ENCODE measurements at regions not wholly inside any gene's neighbourhood (a gene's known extent, or its start where the extent isn't known, plus 50 kb on each side); places are given as distances from the start of the nearest gene placed in this dataset.

GRCh38 chr1:90557706-90558105 is 159.4 kb downstream of the BARHL2 start:
- Mint-ChIP-seq H3K9me3 (no peaks in the 10 kb centered on the region), H3K4me1 (no peaks in the 10 kb centered on the region), H3K27ac (no peak overlapping the region), H3K4me3 (no peak overlapping the region), H3K36me3 (no peaks in the 10 kb centered on the region), H3K27me3 (peaks cover 9 to 24% of the 10 kb centered on the region in 2 donors)
- POLR2A ChIA-PET: interaction anchor here in 1 of 2 donors (0.5 kb wide), 1 partner anchor 1616 kb away, joined by 3 read pairs; no protein-coding TSS in a partner anchor
- CTCF ChIA-PET: interaction anchor here in 1 of 2 donors (0.7 kb wide), 1 partner anchor 108 kb away, joined by 4 read pairs; no protein-coding TSS in a partner anchor
- WGBS (ENCODE audit: insufficient coverage): no CpG with 5 or more reads among the region's 4 CpGs
- no peaks in the 10 kb centered on the region for H3K27me3 ChIP-seq (replicated peaks in 1 of 2; ENCODE audit: control insufficient read depth in 2 of 2, extremely low read depth in 1 of 2, insufficient read depth in 2 of 2, low read length in 1 of 2)
- no peak overlapping the region for H3K27ac ChIP-seq (ENCODE audit: low read length)
- ATAC-seq (replicated peaks in 1 of 4) (no peak), DNase-seq (no peak)
- H3K36me3 ChIP-seq (ENCODE audit: control insufficient read depth in 2 of 2, extremely low read depth in 1 of 2, insufficient read depth in 1 of 2, low read length in 1 of 2): no peaks in the 10 kb centered on the region
- no peaks in the 10 kb centered on the region for H3K9me3 ChIP-seq
- no peaks in the 10 kb centered on the region for H3K4me1 ChIP-seq (ENCODE audit: control insufficient read depth in 1 of 2, extremely low read depth in 1 of 2, insufficient read depth in 2 of 2, low read length in 2 of 2)
- no peak overlapping the region for H3K4me3 ChIP-seq (ENCODE audit: control insufficient read depth in 1 of 2, extremely low read depth in 1 of 2, low read length in 1 of 2)

GRCh38 chr1:90550626-90551406 is 166.3 kb downstream of the BARHL2 start:
- H3K27ac ChIP-seq (ENCODE audit: low read length): no peak overlapping the region
- no peak for DNase-seq
- no peaks in the 10 kb centered on the region for H3K27me3 ChIP-seq (replicated peaks in 1 of 2; ENCODE audit: control insufficient read depth in 2 of 2, extremely low read depth in 1 of 2, insufficient read depth in 2 of 2, low read length in 1 of 2)
- no peak overlapping the region for H3K4me3 Mint-ChIP-seq
- no peaks in the 10 kb centered on the region for H3K4me1 Mint-ChIP-seq
- no peaks in the 10 kb centered on the region for H3K36me3 ChIP-seq (ENCODE audit: control insufficient read depth in 2 of 2, extremely low read depth in 1 of 2, insufficient read depth in 1 of 2, low read length in 1 of 2)
- H3K36me3 Mint-ChIP-seq: no peaks in the 10 kb centered on the region
- H3K4me1 ChIP-seq (ENCODE audit: control insufficient read depth in 1 of 2, extremely low read depth in 1 of 2, insufficient read depth in 2 of 2, low read length in 2 of 2): no peaks in the 10 kb centered on the region
- H3K9me3 Mint-ChIP-seq: no peaks in the 10 kb centered on the region
- ChIA-PET CTCF (no interaction called here), POLR2A (interaction anchor here in 1 of 2 donors (0.6 kb wide), 1 partner anchor 23 kb away, joined by 3 read pairs; no protein-coding TSS in a partner anchor)
- no peak for ATAC-seq (replicated peaks in 1 of 4)
- no peaks in the 10 kb centered on the region for H3K9me3 ChIP-seq
- 50% methylated on average over 7 of the region's 12 CpGs for WGBS (ENCODE audit: insufficient coverage)
- peaks cover 10 to 18% of the 10 kb centered on the region in 2 donors for H3K27me3 Mint-ChIP-seq
- H3K4me3 ChIP-seq (ENCODE audit: control insufficient read depth in 1 of 2, extremely low read depth in 1 of 2, low read length in 1 of 2): no peak overlapping the region
- no peak overlapping the region for H3K27ac Mint-ChIP-seq

DNA sequence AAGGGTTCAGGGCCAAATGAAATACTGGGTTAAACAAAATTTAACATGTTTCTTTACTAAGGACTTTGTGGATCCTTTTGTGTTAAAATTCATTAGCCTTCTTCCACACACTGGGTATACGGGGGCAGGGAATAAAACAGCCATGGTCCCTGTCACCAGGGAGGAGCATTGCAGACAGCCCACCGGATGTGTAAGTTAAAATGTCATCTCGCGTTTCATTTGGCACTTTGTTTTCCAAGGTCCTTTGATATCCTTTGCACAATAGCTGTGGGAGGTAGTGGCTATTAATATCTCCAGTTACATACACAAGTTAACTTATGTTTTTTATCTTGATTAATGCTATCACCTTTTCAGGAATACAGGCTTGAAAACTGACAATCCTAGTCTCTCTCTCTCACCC is 172.7 kb downstream of the BARHL2 start:
- Mint-ChIP-seq H3K36me3 (no peaks in the 10 kb centered on the region), H3K9me3 (no peaks in the 10 kb centered on the region), H3K4me1 (no peaks in the 10 kb centered on the region), H3K27me3 (peaks cover 4 to 6% of the 10 kb centered on the region in 2 donors), H3K4me3 (no peak overlapping the region), H3K27ac (no peak overlapping the region)
- ChIA-PET CTCF (no interaction called here), POLR2A (no interaction called here)
- Histone ChIP-seq H3K4me3 (ENCODE audit: control insufficient read depth in 1 of 2, extremely low read depth in 1 of 2, low read length in 1 of 2) (no peak overlapping the region), H3K9me3 (no peaks in the 10 kb centered on the region), H3K27ac (ENCODE audit: low read length) (no peak overlapping the region), H3K27me3 (replicated peaks in 1 of 2; ENCODE audit: control insufficient read depth in 2 of 2, extremely low read depth in 1 of 2, insufficient read depth in 2 of 2, low read length in 1 of 2) (no peaks in the 10 kb centered on the region), H3K4me1 (ENCODE audit: control insufficient read depth in 1 of 2, extremely low read depth in 1 of 2, insufficient read depth in 2 of 2, low read length in 2 of 2) (no peaks in the 10 kb centered on the region), H3K36me3 (ENCODE audit: control insufficient read depth in 2 of 2, extremely low read depth in 1 of 2, insufficient read depth in 1 of 2, low read length in 1 of 2) (no peaks in the 10 kb centered on the region)
- WGBS (ENCODE audit: insufficient coverage): no CpG with 5 or more reads among the region's 4 CpGs
- DNase-seq (no peak), ATAC-seq (replicated peaks in 1 of 4) (no peak)

DNA sequence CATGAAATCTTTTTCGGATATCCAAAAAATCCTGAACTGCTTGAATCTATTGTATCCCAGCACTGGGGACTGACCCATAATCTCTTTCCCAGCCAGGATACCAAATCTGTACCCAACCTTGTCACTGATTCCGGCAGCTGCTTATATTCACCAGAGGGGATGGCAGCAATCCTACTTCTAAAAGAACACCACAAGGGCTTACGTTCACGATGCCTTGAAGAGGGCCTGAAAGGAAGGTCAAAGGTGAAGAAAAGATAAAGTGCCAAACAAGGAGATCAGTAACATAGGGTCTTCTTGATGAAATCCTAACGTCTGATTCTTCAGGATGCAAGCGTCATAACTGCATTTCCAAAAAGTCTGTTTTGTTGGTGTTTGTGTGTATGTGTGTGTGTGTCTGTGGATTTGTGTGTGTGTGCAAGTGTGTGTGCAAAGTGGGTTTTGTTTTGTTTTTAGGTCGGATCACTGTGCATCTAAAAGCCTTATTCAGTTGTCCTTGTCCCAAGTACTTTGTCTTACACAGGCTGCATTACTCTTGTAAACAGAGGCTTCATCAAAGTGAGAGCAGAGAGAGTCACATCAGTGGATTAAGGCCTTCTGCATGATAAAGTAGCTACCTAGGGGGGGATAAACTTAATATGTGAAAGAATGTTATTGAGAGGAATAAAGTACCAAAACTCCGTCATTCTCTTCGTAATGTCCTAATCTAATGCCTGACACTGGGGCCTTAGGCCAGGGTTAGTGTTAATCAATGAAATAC is 179.3 kb downstream of the BARHL2 start:
- 93% methylated on average over 3 of the region's 9 CpGs for WGBS (ENCODE audit: insufficient coverage)
- no peak for ATAC-seq (replicated peaks in 1 of 4)
- no peaks in the 10 kb centered on the region for H3K36me3 Mint-ChIP-seq
- ChIA-PET POLR2A (no interaction called here), CTCF (interaction anchor here in 1 of 2 donors (0.6 kb wide), 1 partner anchor 64 kb away, joined by 4 read pairs; no protein-coding TSS in a partner anchor)
- H3K4me3 Mint-ChIP-seq: no peak overlapping the region
- no peak for DNase-seq
- Histone ChIP-seq H3K36me3 (ENCODE audit: control insufficient read depth in 2 of 2, extremely low read depth in 1 of 2, insufficient read depth in 1 of 2, low read length in 1 of 2) (no peaks in the 10 kb centered on the region), H3K9me3 (no peaks in the 10 kb centered on the region), H3K27ac (ENCODE audit: low read length) (no peak overlapping the region), H3K4me1 (ENCODE audit: control insufficient read depth in 1 of 2, extremely low read depth in 1 of 2, insufficient read depth in 2 of 2, low read length in 2 of 2) (no peaks in the 10 kb centered on the region), H3K4me3 (ENCODE audit: control insufficient read depth in 1 of 2, extremely low read depth in 1 of 2, low read length in 1 of 2) (no peak overlapping the region), H3K27me3 (replicated peaks in 1 of 2; ENCODE audit: control insufficient read depth in 2 of 2, extremely low read depth in 1 of 2, insufficient read depth in 2 of 2, low read length in 1 of 2) (no peaks in the 10 kb centered on the region)
- H3K9me3 Mint-ChIP-seq: no peaks in the 10 kb centered on the region
- no peak overlapping the region for H3K27ac Mint-ChIP-seq
- no peaks in the 10 kb centered on the region for H3K4me1 Mint-ChIP-seq
- peaks cover 5 to 9% of the 10 kb centered on the region in 2 donors for H3K27me3 Mint-ChIP-seq

- no peaks in the 10 kb centered on the region for H3K9me3 ChIP-seq
- WGBS (ENCODE audit: insufficient coverage): 55% methylated on average over 3 of the region's 6 CpGs
- Mint-ChIP-seq H3K9me3 (no peaks in the 10 kb centered on the region), H3K27me3 (peaks cover 5 to 9% of the 10 kb centered on the region in 2 donors), H3K4me1 (no peaks in the 10 kb centered on the region), H3K36me3 (no peaks in the 10 kb centered on the region), H3K27ac (no peak overlapping the region), H3K4me3 (no peak overlapping the region)
- H3K4me3 ChIP-seq (ENCODE audit: control insufficient read depth in 1 of 2, extremely low read depth in 1 of 2, low read length in 1 of 2): no peak overlapping the region
- ChIA-PET POLR2A (interaction anchor here in 1 of 2 donors (0.7 kb wide), 1 partner anchor 15 kb away, joined by 4 read pairs; no protein-coding TSS in a partner anchor), CTCF (no interaction called here)
- ATAC-seq (replicated peaks in 1 of 4) (no peak), DNase-seq (no peak)
- no peak overlapping the region for H3K27ac ChIP-seq (ENCODE audit: low read length)
- H3K4me1 ChIP-seq (ENCODE audit: control insufficient read depth in 1 of 2, extremely low read depth in 1 of 2, insufficient read depth in 2 of 2, low read length in 2 of 2): no peaks in the 10 kb centered on the region
- H3K27me3 ChIP-seq (replicated peaks in 1 of 2; ENCODE audit: control insufficient read depth in 2 of 2, extremely low read depth in 1 of 2, insufficient read depth in 2 of 2, low read length in 1 of 2): no peaks in the 10 kb centered on the region
- H3K36me3 ChIP-seq (ENCODE audit: control insufficient read depth in 2 of 2, extremely low read depth in 1 of 2, insufficient read depth in 1 of 2, low read length in 1 of 2): no peaks in the 10 kb centered on the region
Measured at GRCh38 chr1:90534663-90535295, 182.3 kb downstream of the BARHL2 start.

- no peak overlapping the region for H3K4me3 ChIP-seq (ENCODE audit: control insufficient read depth in 1 of 2, extremely low read depth in 1 of 2, low read length in 1 of 2)
- no peak for ATAC-seq (replicated peaks in 1 of 4)
- no peaks in the 10 kb centered on the region for H3K27me3 ChIP-seq (replicated peaks in 1 of 2; ENCODE audit: control insufficient read depth in 2 of 2, extremely low read depth in 1 of 2, insufficient read depth in 2 of 2, low read length in 1 of 2)
- Mint-ChIP-seq H3K27me3 (peaks cover 5 to 9% of the 10 kb centered on the region in 2 donors), H3K9me3 (no peaks in the 10 kb centered on the region), H3K27ac (no peak overlapping the region), H3K4me3 (no peak overlapping the region), H3K4me1 (no peaks in the 10 kb centered on the region), H3K36me3 (no peaks in the 10 kb centered on the region)
- no peak overlapping the region for H3K27ac ChIP-seq (ENCODE audit: low read length)
- no peaks in the 10 kb centered on the region for H3K9me3 ChIP-seq
- DNase-seq: no peak
- WGBS (ENCODE audit: insufficient coverage): 58% methylated on average over 3 of the region's 6 CpGs
- H3K4me1 ChIP-seq (ENCODE audit: control insufficient read depth in 1 of 2, extremely low read depth in 1 of 2, insufficient read depth in 2 of 2, low read length in 2 of 2): no peaks in the 10 kb centered on the region
- no peaks in the 10 kb centered on the region for H3K36me3 ChIP-seq (ENCODE audit: control insufficient read depth in 2 of 2, extremely low read depth in 1 of 2, insufficient read depth in 1 of 2, low read length in 1 of 2)
- CTCF ChIA-PET: no interaction called here
- POLR2A ChIA-PET: interaction anchor here in 1 of 2 donors (0.7 kb wide), 1 partner anchor 15 kb away, joined by 4 read pairs; no protein-coding TSS in a partner anchor
Measured at GRCh38 chr1:90534116-90534515, 183.0 kb downstream of the BARHL2 start.

All from T-cell (primary cell).